K562 (cell line): ENCODE measurements at regions not wholly inside any gene's neighbourhood (a gene's known extent, or its start where the extent isn't known, plus 50 kb on each side); places are given as distances from the start of the nearest gene placed in this dataset.
A peak's percentile ranks its signal among the peaks of the same experiment; 100 is the strongest.

Experiments used
- ARID2 ChIP-seq: fragments of 450-650 bp; IDR thresholded peaks from 2 replicates; pipeline ENCODE4 v1.6.1; 2017; ENCODE audit warnings: antibody characterized with exemption, mild to moderate bottlenecking
- CHAMP1 ChIP-seq: fragments of 450-650 bp; IDR thresholded peaks from 2 replicates; pipeline ENCODE4 v1.6.1; 2016; ENCODE audit warnings: mild to moderate bottlenecking
- CHCHD3 ChIP-seq: fragments of 250-450 bp; sonication (Bioruptor Pico); IDR thresholded peaks from 2 replicates; pipeline ENCODE4 v2.1.2; 2022; ENCODE audit warnings: mild to moderate bottlenecking
- CREB5 ChIP-seq: fragments of 250-450 bp; sonication (Bioruptor Pico); IDR thresholded peaks from 2 replicates; pipeline ENCODE4 v1.5.0; 2020; ENCODE audit warnings: mild to moderate bottlenecking
- ETV5 ChIP-seq: sonication (generic); formaldehyde crosslinking; IDR thresholded peaks from 2 replicates; pipeline ENCODE4 v1.4.0; 2020; ENCODE audit warnings: low read depth, mild to moderate bottlenecking, missing genetic modification reagents
- FOXM1 ChIP-seq, 2 experiments: fragments of 450-650 bp in 1 of 2; sonication (generic) in 1 of 2; formaldehyde crosslinking in 1 of 2; IDR thresholded peaks; 2 replicates each; pipeline versions ENCODE4 v1.6.1 to v1.9.0; 2017 to 2022; ENCODE audit warnings: low read depth in 2 of 2, mild to moderate bottlenecking in 2 of 2, missing genetic modification reagents in 1 of 2, moderate library complexity in 1 of 2
- GATAD2A ChIP-seq: fragments of 450-650 bp; IDR thresholded peaks from 2 replicates; pipeline ENCODE4 v1.6.1; 2017
- KDM5B ChIP-seq: fragments of 200-600 bp; sonication (generic); IDR thresholded peaks from 2 replicates; pipeline ENCODE4 v1.6.1; 2012; ENCODE audit warnings: low read depth, mild to moderate bottlenecking, moderate library complexity, low read length, control low read depth, inconsistent platforms; ENCODE audit not compliant: insufficient replicate concordance
- L3MBTL2 ChIP-seq: fragments of 450-650 bp; IDR thresholded peaks from 2 replicates; pipeline ENCODE4 v1.6.1; 2016; ENCODE audit warnings: mild to moderate bottlenecking, moderate library complexity
- MYNN ChIP-seq, 2 experiments: sonication (generic); formaldehyde crosslinking in 1 of 2; IDR thresholded peaks; 2 replicates each; pipeline versions ENCODE4 v1.5.0 to v1.6.1; 2016 to 2020; ENCODE audit warnings: antibody characterized with exemption in 1 of 2, missing genetic modification reagents in 1 of 2
- PBX2 ChIP-seq, 2 experiments: IDR thresholded peaks in 1 of 2; conservative IDR thresholded peaks in 1 of 2; 2 replicates each; pipeline ENCODE4 v1.6.1; 2016; ENCODE audit warnings: low read depth in 2 of 2, mild to moderate bottlenecking in 1 of 2, missing compliant biosample characterization in 1 of 2, missing genetic modification characterization in 1 of 2, moderate library complexity in 1 of 2
- PKNOX1 ChIP-seq: fragments of 450-650 bp; IDR thresholded peaks from 2 replicates; pipeline ENCODE4 v1.6.1; 2016
- PTTG1 ChIP-seq: fragments of 450-650 bp; IDR thresholded peaks from 2 replicates; pipeline ENCODE4 v1.6.1; 2016; ENCODE audit warnings: low read depth, mild to moderate bottlenecking, missing genetic modification characterization, missing compliant biosample characterization
- RAD21 ChIP-seq, 2 experiments: fragments of 250-450 bp in 1 of 2; fragments of 450-650 bp in 1 of 2; sonication (Bioruptor Pico) in 1 of 2; formaldehyde crosslinking in 1 of 2; IDR thresholded peaks in 1 of 2; conservative IDR thresholded peaks in 1 of 2; 2 replicates each; pipeline versions ENCODE4 v1.4.0 to v1.8.0; 2020 to 2022; ENCODE audit warnings: mild to moderate bottlenecking in 2 of 2, moderate library complexity in 1 of 2
- RAD51 ChIP-seq: fragments of 450-650 bp; IDR thresholded peaks from 2 replicates; pipeline ENCODE4 v1.7.1; 2016; ENCODE audit warnings: low read depth, mild to moderate bottlenecking, borderline replicate concordance
- SMARCE1 ChIP-seq: fragments of 450-650 bp; IDR thresholded peaks from 2 replicates; pipeline ENCODE4 v1.7.1; 2016; ENCODE audit warnings: mild to moderate bottlenecking
- SNIP1 ChIP-seq: fragments of 450-650 bp; IDR thresholded peaks from 2 replicates; pipeline ENCODE4 v1.7.1; 2017; ENCODE audit warnings: low read depth, mild to moderate bottlenecking
- STAG1 ChIP-seq: sonication (generic); formaldehyde crosslinking; IDR thresholded peaks from 2 replicates; pipeline ENCODE4 v1.5.0; 2020; ENCODE audit warnings: missing genetic modification reagents, borderline replicate concordance
- ZNF175 ChIP-seq: fragments of 200-800 bp; sonication (Bioruptor generic); IDR thresholded peaks from 2 replicates; pipeline ENCODE4 v1.6.1; 2016; ENCODE audit warnings: low read depth, mild to moderate bottlenecking, missing genetic modification characterization, missing compliant biosample characterization
- ZNF696 ChIP-seq: fragments of 250-450 bp; sonication (Bioruptor Pico); conservative IDR thresholded peaks from 2 replicates; pipeline ENCODE4 v1.4.0; 2020; ENCODE audit warnings: mild to moderate bottlenecking, moderate library complexity

GRCh38 chr3:193826159-193826795 lies 233.3 kb downstream of the OPA1 start (continued):
- no peak for TF ChIP-seq CREB5 (CRISPR knock-in tag)
- TF ChIP-seq KDM5B: no peak
- TF ChIP-seq L3MBTL2: 0 out of 2 replicates have a peak, but pooled peaks have one; percentile 17
- TF ChIP-seq PBX2 (CRISPR knock-in tag; IDR thresholded peaks at IDR 0.05; ENCODE audit: low read depth): no peak
- peak; percentile 60 for TF ChIP-seq PBX2 (tag; conservative IDR thresholded peaks at IDR 0.05; ENCODE audit: low read depth)
- TF ChIP-seq PKNOX1: 0 out of 2 replicates have a peak, but pooled peaks have one; percentile 19
- TF ChIP-seq SNIP1: no peak
- TF ChIP-seq CHAMP1: no peak
- peak; percentile 34; the same call in 1 of the 2 replicates for TF ChIP-seq MYNN (IDR thresholded peaks at IDR 0.05)
- TF ChIP-seq MYNN (CRISPR knock-in tag; IDR thresholded peaks at IDR 0.05): no peak
- no peak for TF ChIP-seq SMARCE1
- no peak for TF ChIP-seq FOXM1 (IDR thresholded peaks at IDR 0.05; ENCODE audit: low read depth)
- no peak for TF ChIP-seq FOXM1 (CRISPR knock-in tag; IDR thresholded peaks at IDR 0.05; ENCODE audit: low read depth)
- TF ChIP-seq ZNF175 (CRISPR knock-in tag): no peak
- no peak for TF ChIP-seq GATAD2A
- no peak for TF ChIP-seq STAG1 (CRISPR knock-in tag)
- TF ChIP-seq RAD51: peak; percentile 41; the same call in 1 of the 2 replicates
- 0 out of 2 replicates have a peak, but pooled peaks have one; percentile 22 for TF ChIP-seq ETV5
- TF ChIP-seq ZNF696 (CRISPR knock-in tag): no peak
- TF ChIP-seq CHCHD3 (CRISPR knock-in tag): no peak
- peak in 1 of 2 experiments; percentile 28; a peak in 2 of 4 replicates for TF ChIP-seq RAD21 (CRISPR knock-in tag; conservative IDR thresholded peaks at IDR 0.05 in 1 of 2, IDR thresholded peaks at IDR 0.05 in 1 of 2)
- TF ChIP-seq ARID2: no peak
- no peak for TF ChIP-seq PTTG1
